Kidney (tissue), 13 donors: ENCODE measurements at regions not wholly inside any gene's neighbourhood (a gene's known extent, or its start where the extent isn't known, plus 50 kb on each side); places are given as distances from the start of the nearest gene placed in this dataset.

Experiments used
- DNase-seq, 5 donors: peaks; one replicate each; pipeline ENCODE4 v3.0.0-alpha.2; 2013 to 2020
- FAIRE-seq: peaks from 2 replicates; lab custom pipeline; 2012; peaks lifted over from hg19 to GRCh38; lab: Jason Lieb, UNC
- H3K27ac ChIP-seq, 2 donors: one replicate each; pipeline ENCODE4 v1.7.0; 2013; ENCODE audit warnings: low read depth in 2 of 2, low read length in 2 of 2, inconsistent platforms in 1 of 2
- H3K27me3 ChIP-seq: one replicate; pipeline ENCODE4 v1.7.1; 2013; ENCODE audit warnings: low read length, inconsistent platforms; ENCODE audit not compliant: control insufficient read depth, insufficient read depth
- H3K36me3 ChIP-seq, 3 donors: one replicate each; pipeline versions ENCODE4 v1.7.0 to v1.7.1; 2013; ENCODE audit warnings: low read length in 3 of 3, control low read depth in 1 of 3, inconsistent platforms in 1 of 3; ENCODE audit not compliant: insufficient read depth in 3 of 3, control insufficient read depth in 2 of 3
- H3K4me1 ChIP-seq, 3 donors: one replicate each; pipeline versions ENCODE4 v1.7.0 to v1.7.1; 2013; ENCODE audit warnings: low read length in 3 of 3, inconsistent platforms in 1 of 3, low read depth in 1 of 3; ENCODE audit not compliant: control insufficient read depth in 2 of 3, insufficient read depth in 2 of 3
- H3K4me3 ChIP-seq, 3 donors: one replicate each; pipeline versions ENCODE4 v1.7.0 to v1.8.1; 2013; ENCODE audit warnings: low read length in 3 of 3, control low read depth in 1 of 3, inconsistent platforms in 1 of 3
- H3K9ac ChIP-seq, 3 donors: one replicate each; pipeline versions ENCODE4 v1.7.0 to v1.7.1; 2013; ENCODE audit warnings: low read length in 3 of 3, control low read depth in 1 of 3, inconsistent platforms in 1 of 3
- H3K9me3 ChIP-seq, 3 donors: one replicate each; pipeline versions ENCODE4 v1.7.0 to v1.7.1; 2013; ENCODE audit warnings: low read length in 3 of 3, control low read depth in 1 of 3, inconsistent platforms in 1 of 3; ENCODE audit not compliant: control insufficient read depth in 2 of 3, insufficient read depth in 1 of 3
- intact Hi-C: fragments of 100-400 bp; cut with DNase I; formaldehyde crosslinking; loops from one replicate; pipeline ENCODE4 v1.11.1; 2022
- TF ChIP-seq, protein P1 (sequence below): IDR thresholded peaks from 3 replicates; pipeline ENCODE4 v1.5.1; 2012; ENCODE audit warnings: mild to moderate bottlenecking, moderate library complexity, borderline replicate concordance; ENCODE audit not compliant: insufficient read depth; ENCODE audit errors: extremely low read depth
- donor health status: control.
- donor health status: control.
- donor health status: control.
- donor health status: control.
- donor health status: control.
- donor health status: DM: yes; HTN: yes; CAD: no.
- donor health status: Normal renal cell carcinoma (clear cell type).

- Histone ChIP-seq H3K9ac (no peak overlapping the region), H3K36me3 (no peaks in the 10 kb centered on the region), H3K27me3 (no peaks in the 10 kb centered on the region), H3K9me3 (no peaks in the 10 kb centered on the region), H3K4me3 (no peak overlapping the region), H3K4me1 (no peaks in the 10 kb centered on the region), H3K27ac (no peak overlapping the region)
- TF ChIP-seq, protein P1, sequence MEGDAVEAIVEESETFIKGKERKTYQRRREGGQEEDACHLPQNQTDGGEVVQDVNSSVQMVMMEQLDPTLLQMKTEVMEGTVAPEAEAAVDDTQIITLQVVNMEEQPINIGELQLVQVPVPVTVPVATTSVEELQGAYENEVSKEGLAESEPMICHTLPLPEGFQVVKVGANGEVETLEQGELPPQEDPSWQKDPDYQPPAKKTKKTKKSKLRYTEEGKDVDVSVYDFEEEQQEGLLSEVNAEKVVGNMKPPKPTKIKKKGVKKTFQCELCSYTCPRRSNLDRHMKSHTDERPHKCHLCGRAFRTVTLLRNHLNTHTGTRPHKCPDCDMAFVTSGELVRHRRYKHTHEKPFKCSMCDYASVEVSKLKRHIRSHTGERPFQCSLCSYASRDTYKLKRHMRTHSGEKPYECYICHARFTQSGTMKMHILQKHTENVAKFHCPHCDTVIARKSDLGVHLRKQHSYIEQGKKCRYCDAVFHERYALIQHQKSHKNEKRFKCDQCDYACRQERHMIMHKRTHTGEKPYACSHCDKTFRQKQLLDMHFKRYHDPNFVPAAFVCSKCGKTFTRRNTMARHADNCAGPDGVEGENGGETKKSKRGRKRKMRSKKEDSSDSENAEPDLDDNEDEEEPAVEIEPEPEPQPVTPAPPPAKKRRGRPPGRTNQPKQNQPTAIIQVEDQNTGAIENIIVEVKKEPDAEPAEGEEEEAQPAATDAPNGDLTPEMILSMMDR, result no peak
- no peak for DNase-seq
- intact Hi-C loops, result no loop called here
- no peak for FAIRE-seq
These were observed 252.2 kb upstream of the HABP2 start for GRCh38 chr10:113300617-113301016.

- no peak for FAIRE-seq
- Histone ChIP-seq H3K4me1 (no peaks in the 10 kb centered on the region), H3K27ac (no peak overlapping the region), H3K4me3 (no peak overlapping the region), H3K9ac (no peak overlapping the region), H3K36me3 (no peaks in the 10 kb centered on the region), H3K9me3 (no peaks in the 10 kb centered on the region), H3K27me3 (no peaks in the 10 kb centered on the region)
- DNase-seq, result no peak
- intact Hi-C loops, result no loop called here
- TF ChIP-seq, protein P1, result no peak
These were observed 251.4 kb upstream of the HABP2 start for GRCh38 chr10:113301342-113301984.

GRCh38 chr10:113302062-113302461, 250.8 kb upstream of the HABP2 start:
- Histone ChIP-seq H3K9me3 (no peaks in the 10 kb centered on the region), H3K4me3 (no peak overlapping the region), H3K36me3 (no peaks in the 10 kb centered on the region), H3K27me3 (no peaks in the 10 kb centered on the region), H3K9ac (no peak overlapping the region), H3K4me1 (no peaks in the 10 kb centered on the region), H3K27ac (no peak overlapping the region)
- DNase-seq (no peak), FAIRE-seq (no peak)
- intact Hi-C loops, result no loop called here
- TF ChIP-seq, protein P1, result no peak
